H1 (cell line): ENCODE measurements at regions not wholly inside any gene's neighbourhood (a gene's known extent, or its start where the extent isn't known, plus 50 kb on each side); places are given as distances from the start of the nearest gene placed in this dataset.

Source experiments
- CTCF ChIA-PET: fragments of 300-600 bp; sonication (Branson Sonifier 250); formaldehyde crosslinking; loops from one replicate; lab custom pipeline; 2021; ENCODE audit not compliant: partially characterized antibody; lab: Charles Lee
- POLR2A ChIA-PET: fragments of 300-600 bp; sonication (Branson Sonifier 250); formaldehyde crosslinking; loops from one replicate; lab custom pipeline; 2021; ENCODE audit warnings: inconsistent platforms; ENCODE audit not compliant: partially characterized antibody; lab: Charles Lee
- DNase-seq, 2 experiments: peaks; one replicate each; pipeline versions ENCODE4 v3.0.0 to v3.0.0-alpha.2; 2010 to 2022; ENCODE audit warnings: low spot score in 2 of 2, low read depth in 1 of 2, mixed read lengths in 1 of 2
- FAIRE-seq: peaks from 2 replicates; lab custom pipeline; 2011; peaks lifted over from hg19 to GRCh38; lab: Jason Lieb, UNC
- H2AFZ ChIP-seq: 2 replicates; pipeline ENCODE4 v1.8.1; 2012; ENCODE audit warnings: low read length, inconsistent platforms
- H2AK5ac ChIP-seq: 2 replicates; pipeline ENCODE4 v1.6.1; 2013; ENCODE audit warnings: low read depth, low read length
- H2BK120ac ChIP-seq: replicated peaks from 2 replicates; pipeline ENCODE3; 2013; ENCODE audit warnings: low read depth, low read length, inconsistent platforms
- H2BK12ac ChIP-seq: 2 replicates; pipeline ENCODE4 v1.6.1; 2013; ENCODE audit warnings: low read depth, low read length
- H2BK15ac ChIP-seq: 2 replicates; pipeline ENCODE4 v1.6.1; 2013; ENCODE audit warnings: low read length
- H2BK20ac ChIP-seq: 2 replicates; pipeline ENCODE4 v1.6.1; 2013; ENCODE audit warnings: low read length
- H2BK5ac ChIP-seq: 2 replicates; pipeline ENCODE4 v1.6.1; 2013; ENCODE audit warnings: low read depth, low read length
- H3K14ac ChIP-seq: 2 replicates; pipeline ENCODE4 v1.6.1; 2013; ENCODE audit warnings: inconsistent platforms; ENCODE audit not compliant: insufficient read length
- H3K18ac ChIP-seq: 2 replicates; pipeline ENCODE4 v1.6.1; 2013; ENCODE audit warnings: low read length; ENCODE audit errors: extremely low read depth
- H3K23ac ChIP-seq: 2 replicates; pipeline ENCODE4 v1.6.1; 2013; ENCODE audit warnings: inconsistent platforms; ENCODE audit not compliant: insufficient read length
- H3K23me2 ChIP-seq: 2 replicates; pipeline ENCODE4 v1.6.1; 2013; ENCODE audit warnings: low read depth, low read length
- H3K27ac ChIP-seq: 2 replicates; pipeline ENCODE4 v1.6.1; 2011; ENCODE audit warnings: low read depth, low read length, inconsistent platforms
- H3K27me3 ChIP-seq, 4 experiments: replicated peaks in 1 of 4; 1 replicate in 1 of 4; 2 replicates in 3 of 4; pipeline versions ENCODE4 v1.6.1 to v1.8.1; 2011 to 2013; ENCODE audit warnings: low read length in 3 of 4, mild to moderate bottlenecking in 3 of 4, inconsistent platforms in 2 of 4, mixed read lengths in 2 of 4, moderate library complexity in 1 of 4; ENCODE audit not compliant: control insufficient read depth in 3 of 4, insufficient read depth in 3 of 4; ENCODE audit errors: extremely low read depth in 1 of 4
- H3K36me3 ChIP-seq, 4 experiments: 2 replicates each; pipeline versions ENCODE4 v1.6.1 to v1.8.1; 2011 to 2013; ENCODE audit warnings: mild to moderate bottlenecking in 4 of 4, low read length in 3 of 4, moderate library complexity in 2 of 4, control low read depth in 1 of 4, inconsistent platforms in 1 of 4; ENCODE audit not compliant: insufficient read depth in 4 of 4, control insufficient read depth in 2 of 4
- H3K4ac ChIP-seq: replicated peaks from 2 replicates; pipeline ENCODE3; 2013; ENCODE audit warnings: low read length, low read depth, mixed read lengths, inconsistent platforms; ENCODE audit not compliant: insufficient read length
- H3K4me1 ChIP-seq, 4 experiments: replicated peaks in 1 of 4; 1 replicate in 1 of 4; 2 replicates in 3 of 4; pipeline versions ENCODE4 v1.6.1 to v1.8.1; 2011 to 2013; ENCODE audit warnings: low read length in 3 of 4, inconsistent platforms in 2 of 4, mixed read lengths in 1 of 4; ENCODE audit not compliant: insufficient read depth in 4 of 4, control insufficient read depth in 3 of 4
- H3K4me2 ChIP-seq, 2 experiments: 2 replicates each; pipeline versions ENCODE4 v1.6.1 to v1.8.1; 2011 to 2013; ENCODE audit warnings: low read depth in 2 of 2, low read length in 2 of 2, control low read depth in 1 of 2, inconsistent platforms in 1 of 2, mild to moderate bottlenecking in 1 of 2; ENCODE audit not compliant: insufficient read depth in 1 of 2
- H3K4me3 ChIP-seq, 4 experiments: fragments of 200-600, 300-600 bp in 1 of 4; sonication (generic), shearing (Covaris generic), sonication (Bioruptor Twin) in 1 of 4; 2 replicates each; pipeline versions ENCODE4 v1.5.1 to v1.8.1; 2011 to 2016; ENCODE audit warnings: low read length in 4 of 4, low read depth in 3 of 4, control low read depth in 2 of 4, inconsistent platforms in 2 of 4, mild to moderate bottlenecking in 2 of 4, mixed read lengths in 1 of 4, moderate library complexity in 1 of 4; ENCODE audit not compliant: insufficient read depth in 2 of 4; ENCODE audit errors: extremely low read depth in 1 of 4
- H3K56ac ChIP-seq: replicated peaks from 2 replicates; pipeline ENCODE3; 2013; ENCODE audit warnings: low read depth, mild to moderate bottlenecking, mixed read lengths, low read length, inconsistent platforms; ENCODE audit not compliant: insufficient read length
- H3K79me1 ChIP-seq: 2 replicates; pipeline ENCODE4 v1.6.1; 2013; ENCODE audit warnings: low read depth, low read length, control low read depth
- H3K79me2 ChIP-seq, 2 experiments: 2 replicates each; pipeline versions ENCODE4 v1.6.1 to v1.8.1; 2012 to 2013; ENCODE audit warnings: low read length in 2 of 2, mild to moderate bottlenecking in 2 of 2, inconsistent platforms in 1 of 2; ENCODE audit not compliant: insufficient read depth in 2 of 2, control insufficient read depth in 1 of 2
- H3K9ac ChIP-seq, 4 experiments: replicated peaks in 1 of 4; 1 replicate in 1 of 4; 2 replicates in 3 of 4; pipeline versions ENCODE4 v1.6.1 to v1.8.1; 2011 to 2013; ENCODE audit warnings: low read depth in 3 of 4, low read length in 3 of 4, control low read depth in 2 of 4, mild to moderate bottlenecking in 2 of 4, moderate library complexity in 2 of 4, inconsistent platforms in 1 of 4; ENCODE audit errors: extremely low read depth in 1 of 4
- H3K9me3 ChIP-seq, 2 experiments: 2 replicates each; pipeline versions ENCODE4 v1.6.1 to v1.8.1; 2012 to 2013; ENCODE audit warnings: mild to moderate bottlenecking in 2 of 2, moderate library complexity in 2 of 2, control low read depth in 1 of 2, inconsistent platforms in 1 of 2, low read depth in 1 of 2, low read length in 1 of 2, mixed read lengths in 1 of 2; ENCODE audit not compliant: insufficient read depth in 2 of 2
- H4K20me1 ChIP-seq, 2 experiments: replicated peaks in 1 of 2; 2 replicates each; pipeline versions ENCODE3 to v1.8.1; 2011 to 2013; ENCODE audit warnings: inconsistent platforms in 2 of 2, low read length in 2 of 2, mild to moderate bottlenecking in 1 of 2; ENCODE audit not compliant: insufficient read depth in 2 of 2, control insufficient read depth in 1 of 2
- H4K5ac ChIP-seq: 2 replicates; pipeline ENCODE4 v1.6.1; 2013; ENCODE audit warnings: low read length, low read depth, mixed read lengths, inconsistent platforms; ENCODE audit not compliant: insufficient read length
- H4K8ac ChIP-seq: 2 replicates; pipeline ENCODE4 v1.8.0; 2013; ENCODE audit warnings: mild to moderate bottlenecking, moderate library complexity, low read length, inconsistent platforms; ENCODE audit not compliant: insufficient read depth; ENCODE audit errors: extremely low read depth
- H4K91ac ChIP-seq: replicated peaks from 2 replicates; pipeline ENCODE3; 2013; ENCODE audit warnings: low read length, mixed read lengths, inconsistent platforms; ENCODE audit not compliant: insufficient read length
- BCL11A ChIP-seq, 2 experiments: IDR thresholded peaks; one replicate each; pipeline ENCODE4 v1.6.1; 2011; ENCODE audit warnings: low read depth in 2 of 2, low read length in 2 of 2, mild to moderate bottlenecking in 2 of 2
- CBX5 ChIP-seq: fragments of 300-800, 300-1000 bp; sonication (generic); IDR thresholded peaks from 2 replicates; pipeline ENCODE4 v1.7.1; 2016; ENCODE audit warnings: antibody characterized with exemption, low read length, low read depth
- CHD2 ChIP-seq: IDR thresholded peaks from 2 replicates; pipeline ENCODE4 v1.6.1; 2012; ENCODE audit warnings: low read length, improper control_type of control experiment
- CREB1 ChIP-seq: IDR thresholded peaks from 2 replicates; pipeline ENCODE4 v1.6.1; 2012; ENCODE audit warnings: inconsistent platforms
- FOSL1 ChIP-seq: IDR thresholded peaks from 2 replicates; pipeline ENCODE4 v1.6.1; 2011; ENCODE audit warnings: mild to moderate bottlenecking, low read depth, low read length, moderate library complexity; ENCODE audit not compliant: insufficient read depth
- KDM1A ChIP-seq: fragments of 200-600, 300-600 bp; sonication (generic); IDR thresholded peaks from 2 replicates; pipeline ENCODE4 v1.7.1; 2016; ENCODE audit warnings: mild to moderate bottlenecking, low read length, borderline replicate concordance
- NRF1 ChIP-seq: IDR thresholded peaks from 2 replicates; pipeline ENCODE4 v1.6.1; 2011; ENCODE audit warnings: mild to moderate bottlenecking, low read depth, low read length, improper control_type of control experiment
- POLR2A ChIP-seq, 2 experiments: IDR thresholded peaks; 1 replicate in 1 of 2; 2 replicates in 1 of 2; pipeline ENCODE4 v1.6.1; 2011; ENCODE audit warnings: low read depth in 2 of 2, low read length in 2 of 2, mild to moderate bottlenecking in 2 of 2; ENCODE audit errors: control extremely low read depth in 1 of 2
- RAD21 ChIP-seq, 2 experiments: IDR thresholded peaks in 1 of 2; conservative IDR thresholded peaks in 1 of 2; 2 replicates each; pipeline ENCODE4 v1.6.1; 2011; ENCODE audit warnings: low read depth in 2 of 2, low read length in 2 of 2, improper control_type of control experiment in 1 of 2, inconsistent platforms in 1 of 2, mild to moderate bottlenecking in 1 of 2, moderate library complexity in 1 of 2
- RFX5 ChIP-seq: IDR thresholded peaks from 2 replicates; pipeline ENCODE4 v1.6.1; 2011; ENCODE audit warnings: low read depth, low read length, improper control_type of control experiment, borderline replicate concordance
- SP1 ChIP-seq: IDR thresholded peaks from 2 replicates; pipeline ENCODE4 v1.6.1; 2011; ENCODE audit warnings: low read depth, low read length
- SRF ChIP-seq: IDR thresholded peaks from 2 replicates; pipeline ENCODE4 v1.6.1; 2011; ENCODE audit warnings: mild to moderate bottlenecking, low read depth, low read length, moderate library complexity
- TAF7 ChIP-seq: optimal IDR thresholded peaks from 2 replicates; pipeline ENCODE3; 2011; ENCODE audit warnings: low read depth, mild to moderate bottlenecking, inconsistent platforms, low read length, moderate library complexity, borderline replicate concordance
- TCF12 ChIP-seq: IDR thresholded peaks from 2 replicates; pipeline ENCODE4 v1.6.1; 2011; ENCODE audit warnings: low read depth, mild to moderate bottlenecking, low read length
- WGBS, 2 experiments: shearing (Covaris generic) in 1 of 2; methylation state at CpG; one replicate each; pipeline versions ENCODE4 v1.1.6 to v1.1.7; 2013 to 2015; ENCODE audit warnings: low lambda C conversion rate in 2 of 2, mixed read lengths in 2 of 2, inconsistent platforms in 1 of 2, low coverage in 1 of 2, missing lambda C conversion rate in 1 of 2; ENCODE audit not compliant: insufficient replicate concordance in 2 of 2, insufficient coverage in 1 of 2, insufficient read length in 1 of 2; ENCODE audit errors: extremely low coverage in 1 of 2, missing lambda C conversion rate in 1 of 2; 5-methylcytosine and 5-hydroxymethylcytosine counted together
- TF ChIP-seq, protein P1 (sequence below): IDR thresholded peaks from 2 replicates; pipeline ENCODE4 v1.6.1; 2012; ENCODE audit warnings: inconsistent platforms

GRCh38 chr5:57346328-57346727 is 136.3 kb downstream of the ACTBL2 start:
- Histone ChIP-seq H3K4me3 (no peak overlapping the region), H2AK5ac (no peak overlapping the region)
- POLR2A ChIA-PET = no interaction called here
- no peak for TF ChIP-seq POLR2A (IDR thresholded peaks at IDR 0.05; ENCODE audit: control extremely low read depth in 1 of 2, low read depth in 2 of 2, low read length in 2 of 2)
- no peak for TF ChIP-seq SP1
- TF ChIP-seq TCF12 = no peak
- TF ChIP-seq CBX5 = no peak
- TF ChIP-seq SRF = no peak
- TF ChIP-seq, protein P1, sequence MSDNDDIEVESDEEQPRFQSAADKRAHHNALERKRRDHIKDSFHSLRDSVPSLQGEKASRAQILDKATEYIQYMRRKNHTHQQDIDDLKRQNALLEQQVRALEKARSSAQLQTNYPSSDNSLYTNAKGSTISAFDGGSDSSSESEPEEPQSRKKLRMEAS = no peak
- no peak for TF ChIP-seq CHD2
- no peak for TF ChIP-seq FOSL1
- no peak for TF ChIP-seq BCL11A (IDR thresholded peaks at IDR 0.05; ENCODE audit: low read depth in 2 of 2, low read length in 2 of 2)
- TF ChIP-seq TAF7 = no peak
- TF ChIP-seq CREB1 = no peak
- no peak for TF ChIP-seq NRF1
- no peak for TF ChIP-seq KDM1A
- TF ChIP-seq RFX5 = no peak
- TF ChIP-seq RAD21 (IDR thresholded peaks at IDR 0.05 in 1 of 2, conservative IDR thresholded peaks at IDR 0.05 in 1 of 2; ENCODE audit: low read depth in 2 of 2, low read length in 2 of 2) = no peak

More at GRCh38 chr5:57346328-57346727, 136.3 kb downstream of the ACTBL2 start:
- CTCF ChIA-PET = no interaction called here
- FAIRE-seq (no peak), DNase-seq (no peak)
- Histone ChIP-seq H2BK20ac (no peak overlapping the region), H3K27ac (no peak overlapping the region), H3K4me2 (no peak overlapping the region), H2BK15ac (no peak overlapping the region), H4K5ac (no peak overlapping the region), H4K91ac (no peak overlapping the region), H3K36me3 (no peaks in the 10 kb centered on the region), H3K9ac (no peak overlapping the region), H2BK120ac (no peak overlapping the region), H3K79me1 (no peaks in the 10 kb centered on the region), H3K18ac (no peak overlapping the region), H4K20me1 (no peaks in the 10 kb centered on the region), H3K56ac (no peak overlapping the region), H3K27me3 (peaks cover 0 to 1% (median 0%) of the 10 kb centered on the region in 4 experiments; a peak in 1 of 7 replicates), H3K9me3 (no peaks in the 10 kb centered on the region), H3K14ac (no peak overlapping the region), H3K4me1 (no peaks in the 10 kb centered on the region), H2AFZ (no peak overlapping the region), H3K79me2 (no peaks in the 10 kb centered on the region), H2BK5ac (no peak overlapping the region), H3K23ac (no peak overlapping the region), H3K4ac (no peak overlapping the region), H4K8ac (no peak overlapping the region), H2BK12ac (no peak overlapping the region), H3K23me2 (no peaks in the 10 kb centered on the region)
- 90% methylated on average over 2 of the region's 2 CpGs; no CpG with 5 or more reads in 1 of the 2 experiments for WGBS, 2 experiments
